Psoas muscle (tissue), 7 donors: ENCODE measurements at regions not wholly inside any gene's neighbourhood (a gene's known extent, or its start where the extent isn't known, plus 50 kb on each side); places are given as distances from the start of the nearest gene placed in this dataset.
"Not testable (repeated sequence)": the region's sequence is repeated elsewhere in the genome, so short reads cannot be mapped to it uniquely, and the experiment has no call there.

ENCODE experiments used
- ATAC-seq, 4 donors: fragments of 200-7000 bp; cut with Tn5 transposase; one replicate each; pipeline ENCODE4 v1.9.1; 2020; ENCODE audit warnings: moderate library complexity in 3 of 4, mild to moderate bottlenecking in 2 of 4
- DNase-seq, 2 donors: peaks; one replicate each; pipeline ENCODE4 v3.0.0-alpha.2; 2020
- H3K27ac ChIP-seq: fragments of 200-600 bp; one replicate; pipeline ENCODE4 v1.8.0; 2022
- H3K27me3 ChIP-seq, 3 donors: fragments of 200-600 bp in 1 of 3; one replicate each; pipeline versions ENCODE4 v1.6.1 to v1.8.0; 2013 to 2022; ENCODE audit warnings: low read length in 2 of 3, mild to moderate bottlenecking in 2 of 3, moderate library complexity in 1 of 3; ENCODE audit not compliant: insufficient read depth in 3 of 3
- H3K36me3 ChIP-seq, 2 donors: fragments of 200-600 bp in 1 of 2; one replicate each; pipeline versions ENCODE4 v1.6.1 to v1.8.0; 2013 to 2022; ENCODE audit warnings: low read depth in 1 of 2, mild to moderate bottlenecking in 1 of 2, moderate library complexity in 1 of 2; ENCODE audit not compliant: insufficient read depth in 1 of 2
- H3K4me1 ChIP-seq: fragments of 200-600 bp; one replicate; pipeline ENCODE4 v1.8.0; 2022
- H3K4me3 ChIP-seq: fragments of 200-600 bp; one replicate; pipeline ENCODE4 v1.8.0; 2022; ENCODE audit warnings: mild to moderate bottlenecking
- H3K9me3 ChIP-seq: fragments of 200-600 bp; one replicate; pipeline ENCODE4 v1.8.0; 2022
- WGBS, 3 donors: extraction: QIAGEN DNeasy Blood & Tissue Kit; methylation state at CpG; one replicate each; pipeline versions ENCODE4 v1.1.6 to v1.1.7; 2013; 5-methylcytosine and 5-hydroxymethylcytosine counted together
- intact Hi-C, 2 donors: fragments of 100-400 bp; cut with DNase I; formaldehyde crosslinking; loops; one replicate each; pipeline versions ENCODE4 v1.11.0 to v1.14.2; 2022
- TF ChIP-seq, protein P1 (sequence below): fragments of 200-600 bp; IDR thresholded peaks from one replicate; pipeline ENCODE4 v1.8.0; 2022; ENCODE audit warnings: antibody characterized with exemption
- donor health status: healthy with polysubstance abuse.
- donor health status: DM: no; HTN: no; CAD: no; lungs with moderate emphysema.
- donor health status: Bipolar disorder and iron deficiency.
- donor health status: healthy.
- donor health status: DM: yes; HTN: yes; CAD: no.
- donor health status: DM: no; HTN: no; CAD: no.
- donor health status: DM: yes; HTN: yes; CAD: no.

DNA sequence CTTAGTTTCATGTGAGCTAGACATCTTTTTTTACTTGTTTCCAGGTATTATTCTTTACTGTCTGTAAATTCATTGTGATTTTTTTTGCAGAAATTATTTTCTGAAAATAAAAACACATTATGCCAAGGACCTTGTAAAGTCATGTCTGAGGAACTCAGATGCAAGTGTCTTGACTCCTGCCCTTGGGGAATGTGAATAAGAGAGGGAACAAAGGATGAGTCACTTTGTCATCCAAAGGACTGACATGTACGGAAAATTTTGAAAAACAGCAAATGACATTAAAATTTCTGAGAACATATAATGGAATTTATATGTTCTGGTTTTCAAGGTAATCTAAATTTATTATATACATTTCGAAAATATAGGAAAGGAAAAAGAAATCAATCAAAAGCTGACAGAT lies 660.4 kb downstream of the CD109 start:
- H3K4me1 ChIP-seq: no peaks in the 10 kb centered on the region
- DNase-seq (no peak), ATAC-seq (no peak)
- intact Hi-C loops: no loop called here
- no peak overlapping the region for H3K4me3 ChIP-seq
- 70 to 71% (median 70%) methylated on average over 2 of the region's 2 CpGs for WGBS, 3 donors
- no peaks in the 10 kb centered on the region for H3K9me3 ChIP-seq
- TF ChIP-seq, protein P1, sequence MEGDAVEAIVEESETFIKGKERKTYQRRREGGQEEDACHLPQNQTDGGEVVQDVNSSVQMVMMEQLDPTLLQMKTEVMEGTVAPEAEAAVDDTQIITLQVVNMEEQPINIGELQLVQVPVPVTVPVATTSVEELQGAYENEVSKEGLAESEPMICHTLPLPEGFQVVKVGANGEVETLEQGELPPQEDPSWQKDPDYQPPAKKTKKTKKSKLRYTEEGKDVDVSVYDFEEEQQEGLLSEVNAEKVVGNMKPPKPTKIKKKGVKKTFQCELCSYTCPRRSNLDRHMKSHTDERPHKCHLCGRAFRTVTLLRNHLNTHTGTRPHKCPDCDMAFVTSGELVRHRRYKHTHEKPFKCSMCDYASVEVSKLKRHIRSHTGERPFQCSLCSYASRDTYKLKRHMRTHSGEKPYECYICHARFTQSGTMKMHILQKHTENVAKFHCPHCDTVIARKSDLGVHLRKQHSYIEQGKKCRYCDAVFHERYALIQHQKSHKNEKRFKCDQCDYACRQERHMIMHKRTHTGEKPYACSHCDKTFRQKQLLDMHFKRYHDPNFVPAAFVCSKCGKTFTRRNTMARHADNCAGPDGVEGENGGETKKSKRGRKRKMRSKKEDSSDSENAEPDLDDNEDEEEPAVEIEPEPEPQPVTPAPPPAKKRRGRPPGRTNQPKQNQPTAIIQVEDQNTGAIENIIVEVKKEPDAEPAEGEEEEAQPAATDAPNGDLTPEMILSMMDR: no peak
- H3K36me3 ChIP-seq: no peaks in the 10 kb centered on the region
- H3K27me3 ChIP-seq: no peaks in the 10 kb centered on the region
- H3K27ac ChIP-seq: no peak overlapping the region

DNA sequence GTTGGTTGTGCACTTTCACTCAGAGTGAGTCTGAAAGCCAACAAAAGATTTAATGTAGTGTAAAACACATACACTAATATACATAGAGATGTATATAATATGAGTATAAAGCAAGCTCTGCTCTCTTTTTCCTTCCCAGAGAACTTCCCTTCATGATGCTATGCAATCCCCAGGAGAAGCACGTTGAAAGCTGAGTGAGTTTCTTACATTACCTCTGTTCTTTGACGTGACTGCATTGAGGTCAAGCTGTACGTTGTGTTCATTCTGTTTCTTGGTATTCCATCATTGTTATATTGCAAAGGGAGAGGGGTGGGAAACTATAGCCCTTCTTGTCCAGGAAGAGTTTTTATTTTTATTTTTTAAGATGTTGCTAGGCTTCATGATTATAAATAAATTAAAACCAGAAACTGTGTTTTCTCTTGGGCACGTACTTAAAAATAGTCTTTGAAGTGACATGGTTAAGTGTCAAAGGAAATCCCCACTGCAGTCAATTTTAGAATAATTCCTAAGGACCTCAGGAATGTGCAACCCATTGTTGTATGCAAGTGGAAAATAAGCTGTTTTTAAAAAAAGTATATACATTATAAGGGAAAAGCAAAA lies 651.0 kb downstream of the CD109 start:
- H3K4me1 ChIP-seq: no peaks in the 10 kb centered on the region

DNA sequence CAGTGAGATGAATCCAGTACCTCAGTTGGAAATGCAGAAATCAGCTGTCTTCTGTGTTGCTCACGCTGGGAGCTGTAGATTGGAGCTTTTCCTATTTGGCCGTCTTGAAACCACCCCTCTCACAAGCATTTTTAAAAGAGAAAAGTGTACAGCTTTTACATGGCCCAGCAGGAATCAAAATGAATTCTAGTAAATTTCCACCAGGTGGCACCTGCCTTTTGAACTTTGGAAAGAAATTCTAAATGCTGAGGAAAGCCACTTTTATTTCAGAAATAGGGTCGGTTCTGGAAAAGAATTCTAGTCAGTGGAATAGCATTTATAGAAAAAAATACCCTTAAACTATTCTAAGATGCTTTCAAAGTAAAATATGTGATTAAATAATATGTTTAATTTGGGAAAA lies 647.8 kb downstream of the CD109 start:
- no peak for DNase-seq
- Histone ChIP-seq H3K27me3 (no peaks in the 10 kb centered on the region), H3K36me3 (no peaks in the 10 kb centered on the region), H3K4me1 (no peaks in the 10 kb centered on the region), H3K4me3 (no peak overlapping the region), H3K9me3 (no peaks in the 10 kb centered on the region), H3K27ac (no peak overlapping the region)
- TF ChIP-seq, protein P1: no peak
- intact Hi-C loops: no loop called here
- 78 to 82% (median 80%) methylated on average over 3 of the region's 3 CpGs for WGBS, 3 donors
- ATAC-seq: no peak

More for the DNA sequence above, 651.0 kb downstream of the CD109 start:
- TF ChIP-seq, protein P1: no peak
- Histone ChIP-seq H3K9me3 (no peaks in the 10 kb centered on the region), H3K4me3 (no peak overlapping the region), H3K27ac (no peak overlapping the region), H3K36me3 (no peaks in the 10 kb centered on the region), H3K27me3 (no peaks in the 10 kb centered on the region)
- intact Hi-C loops: no loop called here
- WGBS, 3 donors: 38 to 49% (median 45%) methylated on average over 4 of the region's 4 CpGs
- DNase-seq (no peak), ATAC-seq (no peak)

DNA sequence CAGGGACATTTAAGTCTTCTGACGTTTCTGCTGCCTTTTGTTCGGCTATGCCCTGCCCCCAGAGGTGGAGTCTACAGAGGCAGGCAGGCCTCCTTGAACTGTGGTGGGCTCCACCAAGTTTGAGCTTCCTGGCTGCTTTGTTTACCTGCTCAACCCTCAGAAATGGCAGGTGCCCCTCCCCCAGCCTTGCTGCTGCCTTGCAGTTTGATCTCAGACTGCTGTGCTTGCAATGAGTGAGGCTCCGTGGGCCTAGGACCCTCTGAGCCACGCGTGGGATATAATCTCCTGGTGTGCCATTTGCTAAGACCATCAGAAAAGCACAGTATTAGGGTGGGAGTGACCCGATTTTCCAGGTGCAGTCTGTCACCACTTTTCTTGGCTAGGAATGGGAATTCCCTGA lies 647.3 kb downstream of the CD109 start:
- ATAC-seq, H3K27me3 ChIP-seq, DNase-seq, H3K36me3 ChIP-seq, H3K9me3 ChIP-seq, H3K27ac ChIP-seq, intact Hi-C loops, H3K4me1 ChIP-seq, H3K4me3 ChIP-seq: not testable (repeated sequence)
- 82 to 90% (median 85%) methylated on average over 6 of the region's 6 CpGs for WGBS, 3 donors

- Histone ChIP-seq H3K9me3 (no peaks in the 10 kb centered on the region), H3K27ac (no peak overlapping the region), H3K36me3 (no peaks in the 10 kb centered on the region), H3K4me3 (no peak overlapping the region), H3K4me1 (no peaks in the 10 kb centered on the region), H3K27me3 (no peaks in the 10 kb centered on the region)
- no peak for DNase-seq
- ATAC-seq: no peak
- intact Hi-C loops: no loop called here
- WGBS, 3 donors: 84 to 90% (median 88%) methylated on average over 2 of the region's 2 CpGs
- TF ChIP-seq, protein P1: no peak
These were observed 638.7 kb downstream of the CD109 start for GRCh38 chr6:74334722-74335121.
